K562 (cell line): ENCODE measurements at regions not wholly inside any gene's neighbourhood (a gene's known extent, or its start where the extent isn't known, plus 50 kb on each side); places are given as distances from the start of the nearest gene placed in this dataset.

Source experiments
- LARP7 ChIP-seq: fragments of 450-650 bp; IDR thresholded peaks from 2 replicates; pipeline ENCODE4 v1.6.1; 2016
- PHF20 ChIP-seq: fragments of 450-650 bp; IDR thresholded peaks from 2 replicates; pipeline ENCODE4 v1.6.1; 2018; ENCODE audit not compliant: partially characterized antibody
- RHOXF2B ChIP-seq: fragments of 250-450 bp; sonication (Bioruptor Pico); conservative IDR thresholded peaks from 2 replicates; pipeline ENCODE4 v1.5.1; 2021
- TGIF2 ChIP-seq: sonication (generic); formaldehyde crosslinking; IDR thresholded peaks from 2 replicates; pipeline ENCODE4 v1.8.1; 2022; ENCODE audit warnings: mild to moderate bottlenecking, missing genetic modification reagents, moderate library complexity
- TOE1 ChIP-seq, 2 experiments: fragments of 450-650 bp in 1 of 2; sonication (generic) in 1 of 2; formaldehyde crosslinking in 1 of 2; IDR thresholded peaks; 2 replicates each; pipeline versions ENCODE4 v1.7.1 to v1.8.0; 2016 to 2022; ENCODE audit warnings: borderline replicate concordance in 2 of 2, mild to moderate bottlenecking in 2 of 2, antibody characterized with exemption in 1 of 2, inconsistent platforms in 1 of 2, low read depth in 1 of 2, missing genetic modification reagents in 1 of 2, moderate library complexity in 1 of 2
- ZBTB11 ChIP-seq, 3 experiments: fragments of 200-800 bp in 1 of 3; fragments of 250-450 bp in 1 of 3; fragments of 450-650 bp in 1 of 3; sonication (Bioruptor Pico) in 1 of 3; sonication (Bioruptor generic) in 1 of 3; formaldehyde crosslinking in 1 of 3; IDR thresholded peaks; 2 replicates each; pipeline versions ENCODE4 v1.6.1 to v1.8.0; 2016 to 2022; ENCODE audit warnings: mild to moderate bottlenecking in 2 of 3, missing genetic modification characterization in 2 of 3, missing compliant biosample characterization in 1 of 3, moderate library complexity in 1 of 3
- ZNF121 ChIP-seq: sonication (generic); formaldehyde crosslinking; conservative IDR thresholded peaks from 2 replicates; pipeline ENCODE4 v1.8.0; 2022; ENCODE audit warnings: missing genetic modification reagents
- TF ChIP-seq, protein P1 (sequence below): fragments of 200-600 bp; sonication (generic); IDR thresholded peaks from one replicate; pipeline ENCODE4 v1.6.1; 2012; ENCODE audit warnings: mild to moderate bottlenecking, low read depth, low read length, inconsistent platforms
- TF ChIP-seq, protein P2 (sequence below): sonication (generic); formaldehyde crosslinking; IDR thresholded peaks from 2 replicates; pipeline ENCODE4 v1.8.0; 2023; ENCODE audit warnings: mild to moderate bottlenecking, missing genetic modification reagents

GRCh38 chr1:228872080-228872479, 136.8 kb downstream of the RHOU start (continued):
- TF ChIP-seq, protein P1, sequence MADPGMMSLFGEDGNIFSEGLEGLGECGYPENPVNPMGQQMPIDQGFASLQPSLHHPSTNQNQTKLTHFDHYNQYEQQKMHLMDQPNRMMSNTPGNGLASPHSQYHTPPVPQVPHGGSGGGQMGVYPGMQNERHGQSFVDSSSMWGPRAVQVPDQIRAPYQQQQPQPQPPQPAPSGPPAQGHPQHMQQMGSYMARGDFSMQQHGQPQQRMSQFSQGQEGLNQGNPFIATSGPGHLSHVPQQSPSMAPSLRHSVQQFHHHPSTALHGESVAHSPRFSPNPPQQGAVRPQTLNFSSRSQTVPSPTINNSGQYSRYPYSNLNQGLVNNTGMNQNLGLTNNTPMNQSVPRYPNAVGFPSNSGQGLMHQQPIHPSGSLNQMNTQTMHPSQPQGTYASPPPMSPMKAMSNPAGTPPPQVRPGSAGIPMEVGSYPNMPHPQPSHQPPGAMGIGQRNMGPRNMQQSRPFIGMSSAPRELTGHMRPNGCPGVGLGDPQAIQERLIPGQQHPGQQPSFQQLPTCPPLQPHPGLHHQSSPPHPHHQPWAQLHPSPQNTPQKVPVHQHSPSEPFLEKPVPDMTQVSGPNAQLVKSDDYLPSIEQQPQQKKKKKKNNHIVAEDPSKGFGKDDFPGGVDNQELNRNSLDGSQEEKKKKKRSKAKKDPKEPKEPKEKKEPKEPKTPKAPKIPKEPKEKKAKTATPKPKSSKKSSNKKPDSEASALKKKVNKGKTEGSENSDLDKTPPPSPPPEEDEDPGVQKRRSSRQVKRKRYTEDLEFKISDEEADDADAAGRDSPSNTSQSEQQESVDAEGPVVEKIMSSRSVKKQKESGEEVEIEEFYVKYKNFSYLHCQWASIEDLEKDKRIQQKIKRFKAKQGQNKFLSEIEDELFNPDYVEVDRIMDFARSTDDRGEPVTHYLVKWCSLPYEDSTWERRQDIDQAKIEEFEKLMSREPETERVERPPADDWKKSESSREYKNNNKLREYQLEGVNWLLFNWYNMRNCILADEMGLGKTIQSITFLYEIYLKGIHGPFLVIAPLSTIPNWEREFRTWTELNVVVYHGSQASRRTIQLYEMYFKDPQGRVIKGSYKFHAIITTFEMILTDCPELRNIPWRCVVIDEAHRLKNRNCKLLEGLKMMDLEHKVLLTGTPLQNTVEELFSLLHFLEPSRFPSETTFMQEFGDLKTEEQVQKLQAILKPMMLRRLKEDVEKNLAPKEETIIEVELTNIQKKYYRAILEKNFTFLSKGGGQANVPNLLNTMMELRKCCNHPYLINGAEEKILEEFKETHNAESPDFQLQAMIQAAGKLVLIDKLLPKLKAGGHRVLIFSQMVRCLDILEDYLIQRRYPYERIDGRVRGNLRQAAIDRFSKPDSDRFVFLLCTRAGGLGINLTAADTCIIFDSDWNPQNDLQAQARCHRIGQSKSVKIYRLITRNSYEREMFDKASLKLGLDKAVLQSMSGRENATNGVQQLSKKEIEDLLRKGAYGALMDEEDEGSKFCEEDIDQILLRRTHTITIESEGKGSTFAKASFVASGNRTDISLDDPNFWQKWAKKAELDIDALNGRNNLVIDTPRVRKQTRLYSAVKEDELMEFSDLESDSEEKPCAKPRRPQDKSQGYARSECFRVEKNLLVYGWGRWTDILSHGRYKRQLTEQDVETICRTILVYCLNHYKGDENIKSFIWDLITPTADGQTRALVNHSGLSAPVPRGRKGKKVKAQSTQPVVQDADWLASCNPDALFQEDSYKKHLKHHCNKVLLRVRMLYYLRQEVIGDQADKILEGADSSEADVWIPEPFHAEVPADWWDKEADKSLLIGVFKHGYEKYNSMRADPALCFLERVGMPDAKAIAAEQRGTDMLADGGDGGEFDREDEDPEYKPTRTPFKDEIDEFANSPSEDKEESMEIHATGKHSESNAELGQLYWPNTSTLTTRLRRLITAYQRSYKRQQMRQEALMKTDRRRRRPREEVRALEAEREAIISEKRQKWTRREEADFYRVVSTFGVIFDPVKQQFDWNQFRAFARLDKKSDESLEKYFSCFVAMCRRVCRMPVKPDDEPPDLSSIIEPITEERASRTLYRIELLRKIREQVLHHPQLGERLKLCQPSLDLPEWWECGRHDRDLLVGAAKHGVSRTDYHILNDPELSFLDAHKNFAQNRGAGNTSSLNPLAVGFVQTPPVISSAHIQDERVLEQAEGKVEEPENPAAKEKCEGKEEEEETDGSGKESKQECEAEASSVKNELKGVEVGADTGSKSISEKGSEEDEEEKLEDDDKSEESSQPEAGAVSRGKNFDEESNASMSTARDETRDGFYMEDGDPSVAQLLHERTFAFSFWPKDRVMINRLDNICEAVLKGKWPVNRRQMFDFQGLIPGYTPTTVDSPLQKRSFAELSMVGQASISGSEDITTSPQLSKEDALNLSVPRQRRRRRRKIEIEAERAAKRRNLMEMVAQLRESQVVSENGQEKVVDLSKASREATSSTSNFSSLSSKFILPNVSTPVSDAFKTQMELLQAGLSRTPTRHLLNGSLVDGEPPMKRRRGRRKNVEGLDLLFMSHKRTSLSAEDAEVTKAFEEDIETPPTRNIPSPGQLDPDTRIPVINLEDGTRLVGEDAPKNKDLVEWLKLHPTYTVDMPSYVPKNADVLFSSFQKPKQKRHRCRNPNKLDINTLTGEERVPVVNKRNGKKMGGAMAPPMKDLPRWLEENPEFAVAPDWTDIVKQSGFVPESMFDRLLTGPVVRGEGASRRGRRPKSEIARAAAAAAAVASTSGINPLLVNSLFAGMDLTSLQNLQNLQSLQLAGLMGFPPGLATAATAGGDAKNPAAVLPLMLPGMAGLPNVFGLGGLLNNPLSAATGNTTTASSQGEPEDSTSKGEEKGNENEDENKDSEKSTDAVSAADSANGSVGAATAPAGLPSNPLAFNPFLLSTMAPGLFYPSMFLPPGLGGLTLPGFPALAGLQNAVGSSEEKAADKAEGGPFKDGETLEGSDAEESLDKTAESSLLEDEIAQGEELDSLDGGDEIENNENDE: no peak
- TF ChIP-seq TGIF2 (CRISPR knock-in tag): no peak
- no peak for TF ChIP-seq ZBTB11 (CRISPR knock-in tag; IDR thresholded peaks at IDR 0.05)
- TF ChIP-seq ZNF121: no peak
- TF ChIP-seq, protein P2, sequence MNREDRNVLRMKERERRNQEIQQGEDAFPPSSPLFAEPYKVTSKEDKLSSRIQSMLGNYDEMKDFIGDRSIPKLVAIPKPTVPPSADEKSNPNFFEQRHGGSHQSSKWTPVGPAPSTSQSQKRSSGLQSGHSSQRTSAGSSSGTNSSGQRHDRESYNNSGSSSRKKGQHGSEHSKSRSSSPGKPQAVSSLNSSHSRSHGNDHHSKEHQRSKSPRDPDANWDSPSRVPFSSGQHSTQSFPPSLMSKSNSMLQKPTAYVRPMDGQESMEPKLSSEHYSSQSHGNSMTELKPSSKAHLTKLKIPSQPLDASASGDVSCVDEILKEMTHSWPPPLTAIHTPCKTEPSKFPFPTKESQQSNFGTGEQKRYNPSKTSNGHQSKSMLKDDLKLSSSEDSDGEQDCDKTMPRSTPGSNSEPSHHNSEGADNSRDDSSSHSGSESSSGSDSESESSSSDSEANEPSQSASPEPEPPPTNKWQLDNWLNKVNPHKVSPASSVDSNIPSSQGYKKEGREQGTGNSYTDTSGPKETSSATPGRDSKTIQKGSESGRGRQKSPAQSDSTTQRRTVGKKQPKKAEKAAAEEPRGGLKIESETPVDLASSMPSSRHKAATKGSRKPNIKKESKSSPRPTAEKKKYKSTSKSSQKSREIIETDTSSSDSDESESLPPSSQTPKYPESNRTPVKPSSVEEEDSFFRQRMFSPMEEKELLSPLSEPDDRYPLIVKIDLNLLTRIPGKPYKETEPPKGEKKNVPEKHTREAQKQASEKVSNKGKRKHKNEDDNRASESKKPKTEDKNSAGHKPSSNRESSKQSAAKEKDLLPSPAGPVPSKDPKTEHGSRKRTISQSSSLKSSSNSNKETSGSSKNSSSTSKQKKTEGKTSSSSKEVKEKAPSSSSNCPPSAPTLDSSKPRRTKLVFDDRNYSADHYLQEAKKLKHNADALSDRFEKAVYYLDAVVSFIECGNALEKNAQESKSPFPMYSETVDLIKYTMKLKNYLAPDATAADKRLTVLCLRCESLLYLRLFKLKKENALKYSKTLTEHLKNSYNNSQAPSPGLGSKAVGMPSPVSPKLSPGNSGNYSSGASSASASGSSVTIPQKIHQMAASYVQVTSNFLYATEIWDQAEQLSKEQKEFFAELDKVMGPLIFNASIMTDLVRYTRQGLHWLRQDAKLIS (CRISPR knock-in tag): no peak
- no peak for TF ChIP-seq RHOXF2B
- no peak for TF ChIP-seq LARP7
- no peak for TF ChIP-seq PHF20
- TF ChIP-seq TOE1 (IDR thresholded peaks at IDR 0.05; ENCODE audit: borderline replicate concordance): no peak
- TF ChIP-seq TOE1 (CRISPR knock-in tag; IDR thresholded peaks at IDR 0.05; ENCODE audit: borderline replicate concordance, low read depth): no peak
